T47D (cell line): ENCODE measurements at regions not wholly inside any gene's neighbourhood (a gene's known extent, or its start where the extent isn't known, plus 50 kb on each side); places are given as distances from the start of the nearest gene placed in this dataset.
A peak's percentile ranks its signal among the peaks of the same experiment; 100 is the strongest.

Experiments
- DNase-seq, 2 experiments: peaks; one replicate each; pipeline versions ENCODE4 v3.0.0 to v3.0.0-alpha.2; 2011 to 2012; ENCODE audit warnings: low read depth in 1 of 2, low spot score in 1 of 2
- JUND ChIP-seq: IDR thresholded peaks from 2 replicates; pipeline ENCODE4 v1.6.1; 2012; ENCODE audit warnings: low read depth
- in situ Hi-C: cut with HindIII; loops from 2 replicates; pipeline ENCODE4 v1.10.0; 2016; ENCODE audit warnings: low sequenced_read_pairs, low pct_unique_long_range_greater_than_20kb

- DNase-seq, result no peak
- in situ Hi-C loops, result no loop called here
- TF ChIP-seq JUND, result no peak
Observed at GRCh38 chr9:79151791-79152190, 420.0 kb upstream of the TLE4 start.

- TF ChIP-seq JUND, result no peak
- no peak for DNase-seq
- in situ Hi-C loops, result no loop called here
Observed at GRCh38 chr9:79152306-79152705, 419.5 kb upstream of the TLE4 start.

DNA sequence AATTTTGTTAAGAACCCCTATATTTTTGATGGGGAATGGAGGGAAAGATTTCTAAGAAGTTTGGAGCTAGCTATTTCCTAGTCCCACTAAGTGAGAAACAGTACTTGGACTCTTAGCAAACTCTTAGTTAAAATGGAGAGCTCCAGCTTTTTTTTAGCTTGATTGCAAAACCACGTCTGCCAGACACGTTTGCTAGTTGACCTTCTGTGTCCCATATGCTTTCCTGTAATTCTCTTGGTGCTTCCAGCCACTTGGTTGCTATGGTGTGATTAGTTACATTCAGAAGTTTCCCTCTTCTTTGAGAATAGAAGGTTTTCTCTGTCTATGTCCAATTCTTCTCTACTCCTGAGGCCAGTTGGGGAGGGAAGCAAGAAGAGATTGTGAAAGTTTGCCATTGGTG lies 417.0 kb upstream of the TLE4 start:
- in situ Hi-C loops, result no loop called here
- TF ChIP-seq JUND, result no peak
- no peak for DNase-seq

DNA sequence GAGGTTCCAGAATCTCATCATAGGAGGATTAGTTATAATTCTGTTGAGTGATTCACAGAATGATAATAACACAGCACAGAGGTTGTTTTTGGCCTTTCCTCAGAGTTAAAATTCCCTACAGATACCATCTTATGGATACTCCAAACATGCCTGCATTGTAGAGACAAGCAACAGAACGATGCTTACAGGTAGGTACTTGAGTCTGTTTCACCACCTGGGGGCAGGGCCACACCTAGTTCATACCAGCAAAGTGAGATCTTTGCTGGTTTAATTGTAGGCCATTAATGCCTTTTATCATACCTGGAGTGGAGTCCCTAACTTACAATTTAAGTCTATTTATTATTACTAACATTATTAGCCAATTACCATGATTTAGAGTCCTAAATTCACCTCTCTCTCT lies 416.5 kb upstream of the TLE4 start:
- in situ Hi-C loops, result no loop called here
- DNase-seq, result no peak
- no peak for TF ChIP-seq JUND

- no peak for TF ChIP-seq JUND
- DNase-seq, result no peak
- in situ Hi-C loops, result no loop called here
Observed at GRCh38 chr9:79163544-79163943, 408.2 kb upstream of the TLE4 start.

GRCh38 chr9:79164406-79164805 lies 407.4 kb upstream of the TLE4 start:
- no peak for TF ChIP-seq JUND
- DNase-seq, result no peak
- in situ Hi-C loops, result no loop called here

- no peak for DNase-seq
- in situ Hi-C loops, result no loop called here
Observed at GRCh38 chr9:79165020-79165780, 406.6 kb upstream of the TLE4 start.

DNA sequence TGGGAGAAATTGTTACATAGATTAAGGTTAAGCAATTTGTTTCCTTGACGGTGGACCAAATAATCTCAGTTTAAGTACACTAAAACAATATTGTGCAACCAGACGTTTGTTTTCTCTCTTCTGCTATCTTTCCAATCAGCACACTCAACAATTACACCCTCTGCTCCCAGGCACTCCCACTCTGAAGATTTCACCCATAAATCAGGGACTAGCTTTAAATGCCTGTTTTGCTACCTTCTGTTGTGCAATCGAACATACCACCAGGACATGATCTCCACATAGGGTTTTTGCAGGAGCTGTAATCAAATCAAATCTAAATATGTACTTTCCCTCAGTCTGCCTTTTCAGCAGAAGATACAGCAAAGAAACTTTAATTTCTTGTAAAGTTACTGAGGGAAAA lies 405.8 kb upstream of the TLE4 start:
- in situ Hi-C loops, result no loop called here
- peak in 1 of 2 experiments; percentile 1 for DNase-seq

More at GRCh38 chr9:79165020-79165780, 406.6 kb upstream of the TLE4 start:
- no peak for TF ChIP-seq JUND

GRCh38 chr9:79170643-79171042 lies 401.1 kb upstream of the TLE4 start:
- no peak for DNase-seq
- in situ Hi-C loops, result no loop called here
- no peak for TF ChIP-seq JUND

More for the DNA sequence above, 405.8 kb upstream of the TLE4 start:
- TF ChIP-seq JUND, result no peak

DNA sequence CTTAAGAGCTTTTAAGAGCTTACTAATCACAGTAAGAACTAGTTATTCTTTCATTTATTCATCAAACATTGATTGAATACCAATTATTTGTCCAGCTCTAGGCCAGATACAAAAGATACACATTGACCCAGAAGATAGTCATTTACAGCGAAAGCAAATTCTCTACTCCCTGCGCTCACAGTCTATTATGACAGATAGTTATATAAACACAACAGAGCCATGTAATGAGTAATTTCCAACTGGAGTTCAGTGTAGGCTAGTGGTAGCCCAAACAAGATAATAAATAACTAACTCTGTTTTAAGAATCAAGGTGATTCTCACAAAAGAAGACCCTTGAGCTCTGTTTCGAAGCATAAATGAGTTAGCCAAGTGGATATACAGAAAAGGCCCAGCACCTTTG lies 397.8 kb upstream of the TLE4 start:
- in situ Hi-C loops, result no loop called here
- no peak for TF ChIP-seq JUND
- no peak for DNase-seq

DNA sequence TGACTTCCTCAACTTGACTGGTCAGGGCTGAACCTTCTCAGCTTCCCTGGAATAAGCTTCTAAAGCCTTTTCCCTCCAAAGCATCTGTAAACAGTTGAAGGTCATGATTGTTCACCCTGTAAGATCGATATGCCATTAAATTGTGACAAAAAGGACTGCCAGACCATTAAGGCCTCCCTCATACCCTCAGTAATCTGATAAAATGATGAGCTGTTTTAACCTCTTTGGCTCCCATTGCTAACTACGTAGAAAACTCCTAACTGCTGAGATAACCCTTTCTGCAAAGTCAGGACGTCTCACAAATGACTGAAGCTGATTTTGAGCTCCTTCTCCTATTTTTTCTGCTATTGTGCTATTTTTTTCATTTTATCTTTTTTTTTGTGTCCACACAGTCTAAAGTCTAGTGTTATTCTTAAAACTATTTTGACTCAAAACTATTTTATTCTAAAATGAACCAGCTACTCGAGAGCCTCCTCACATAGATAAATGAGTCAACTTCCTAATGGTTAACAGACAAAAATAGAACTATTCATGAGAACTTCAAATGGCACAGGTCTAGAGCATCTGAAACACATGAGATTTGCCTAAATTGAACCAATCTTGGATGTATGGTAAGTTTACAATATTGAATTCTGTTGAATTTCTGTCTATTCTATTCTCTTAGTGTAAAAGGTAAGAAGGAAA lies 395.6 kb upstream of the TLE4 start:
- in situ Hi-C loops, result no loop called here
- no peak for DNase-seq

GRCh38 chr9:79184831-79185230 lies 386.9 kb upstream of the TLE4 start:
- in situ Hi-C loops, result no loop called here
- no peak for DNase-seq

More for the DNA sequence above, 395.6 kb upstream of the TLE4 start:
- TF ChIP-seq JUND, result no peak

DNA sequence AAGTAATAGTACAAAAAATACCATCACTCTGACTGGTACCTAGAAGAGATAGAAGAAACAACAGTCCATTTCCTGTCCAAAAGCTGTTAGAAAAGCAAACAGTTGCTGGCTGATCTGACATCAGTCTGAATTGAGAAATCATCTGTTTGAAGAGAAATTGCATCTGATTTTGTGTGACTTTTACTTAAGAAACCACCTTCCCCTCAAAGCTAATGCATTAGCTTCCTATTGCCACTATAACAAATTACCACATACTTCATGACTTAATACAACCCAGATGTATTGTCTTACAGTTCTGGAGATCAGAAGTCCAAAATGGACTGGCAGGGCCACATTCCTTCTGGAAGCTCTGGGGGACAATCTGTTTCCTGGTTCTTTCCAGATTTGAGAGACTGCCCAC lies 385.9 kb upstream of the TLE4 start:
- no peak for DNase-seq
- no peak for TF ChIP-seq JUND
- in situ Hi-C loops, result no loop called here

More at GRCh38 chr9:79184831-79185230, 386.9 kb upstream of the TLE4 start:
- no peak for TF ChIP-seq JUND
